Peyer's patch (tissue), 4 donors: ENCODE measurements at regions not wholly inside any gene's neighbourhood (a gene's known extent, or its start where the extent isn't known, plus 50 kb on each side); places are given as distances from the start of the nearest gene placed in this dataset.

ENCODE experiments used
- DNase-seq, 3 donors: peaks; one replicate each; pipeline ENCODE4 v3.0.0-alpha.2; 2017 to 2019
- H3K27ac ChIP-seq, 4 donors: fragments of 200-600 bp; sonication (generic); one replicate each; pipeline ENCODE4 v1.5.1; 2016 to 2019
- H3K27me3 ChIP-seq, 2 donors: fragments of 200-600 bp; sonication (generic); one replicate each; pipeline ENCODE4 v1.5.1; 2019
- H3K36me3 ChIP-seq, 3 donors: fragments of 200-600 bp; sonication (generic); one replicate each; pipeline ENCODE4 v1.5.1; 2016 to 2019
- H3K4me1 ChIP-seq, 4 donors: fragments of 200-600 bp; sonication (generic); one replicate each; pipeline ENCODE4 v1.5.1; 2016 to 2019
- H3K4me3 ChIP-seq, 4 donors: fragments of 200-600 bp; sonication (generic); 1 replicate in 3 of 4; 2 replicates in 1 of 4; pipeline ENCODE4 v1.5.1; 2016 to 2019; ENCODE audit warnings: mild to moderate bottlenecking in 1 of 4
- H3K9me3 ChIP-seq, 4 donors: fragments of 200-600 bp; sonication (generic); one replicate each; pipeline ENCODE4 v1.5.1; 2016 to 2019; ENCODE audit warnings: mild to moderate bottlenecking in 1 of 4
- POLR2A ChIP-seq, 2 donors: fragments of 450-650 bp; IDR thresholded peaks; one replicate each; pipeline ENCODE4 v1.5.1; 2017; ENCODE audit warnings: antibody characterized with exemption in 2 of 2, mild to moderate bottlenecking in 2 of 2, moderate library complexity in 2 of 2
- TF ChIP-seq, protein P1 (sequence below), 6 experiments: fragments of 450-650 bp in 4 of 6; fragments of 200-600 bp in 2 of 6; sonication (generic) in 1 of 6; IDR thresholded peaks; one replicate each; pipeline ENCODE4 v1.5.1; 2017 to 2019; ENCODE audit warnings: antibody characterized with exemption in 6 of 6, mild to moderate bottlenecking in 3 of 6, moderate library complexity in 1 of 6

DNA sequence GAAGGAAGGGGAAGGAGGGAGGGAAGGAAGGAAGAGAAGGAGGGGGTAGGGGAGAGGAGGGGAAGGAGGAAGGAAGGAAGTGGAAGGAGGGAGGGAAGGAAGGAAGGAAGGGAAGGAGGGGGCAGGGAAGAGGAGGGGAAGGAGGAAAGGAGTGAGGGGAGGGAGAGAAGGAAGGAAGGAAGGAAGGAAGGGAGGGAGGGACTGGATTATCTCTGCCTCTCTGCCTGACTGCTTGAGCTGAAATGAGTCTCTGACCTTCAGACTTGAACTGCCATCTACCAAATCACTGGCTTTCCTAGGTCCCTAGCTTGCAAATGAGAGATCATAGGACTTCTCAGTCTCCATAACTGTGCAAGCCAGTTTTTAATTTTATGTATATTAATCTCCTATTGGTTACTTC, 436.8 kb downstream of the PREX1 start:
- Histone ChIP-seq H3K36me3 (no peaks in the 10 kb centered on the region), H3K27ac (no peak overlapping the region), H3K27me3 (no peaks in the 10 kb centered on the region), H3K4me1 (no peaks in the 10 kb centered on the region), H3K9me3 (peaks cover 0 to 8% (median 0%) of the 10 kb centered on the region in 4 donors), H3K4me3 (no peak overlapping the region)
- TF ChIP-seq, protein P1, sequence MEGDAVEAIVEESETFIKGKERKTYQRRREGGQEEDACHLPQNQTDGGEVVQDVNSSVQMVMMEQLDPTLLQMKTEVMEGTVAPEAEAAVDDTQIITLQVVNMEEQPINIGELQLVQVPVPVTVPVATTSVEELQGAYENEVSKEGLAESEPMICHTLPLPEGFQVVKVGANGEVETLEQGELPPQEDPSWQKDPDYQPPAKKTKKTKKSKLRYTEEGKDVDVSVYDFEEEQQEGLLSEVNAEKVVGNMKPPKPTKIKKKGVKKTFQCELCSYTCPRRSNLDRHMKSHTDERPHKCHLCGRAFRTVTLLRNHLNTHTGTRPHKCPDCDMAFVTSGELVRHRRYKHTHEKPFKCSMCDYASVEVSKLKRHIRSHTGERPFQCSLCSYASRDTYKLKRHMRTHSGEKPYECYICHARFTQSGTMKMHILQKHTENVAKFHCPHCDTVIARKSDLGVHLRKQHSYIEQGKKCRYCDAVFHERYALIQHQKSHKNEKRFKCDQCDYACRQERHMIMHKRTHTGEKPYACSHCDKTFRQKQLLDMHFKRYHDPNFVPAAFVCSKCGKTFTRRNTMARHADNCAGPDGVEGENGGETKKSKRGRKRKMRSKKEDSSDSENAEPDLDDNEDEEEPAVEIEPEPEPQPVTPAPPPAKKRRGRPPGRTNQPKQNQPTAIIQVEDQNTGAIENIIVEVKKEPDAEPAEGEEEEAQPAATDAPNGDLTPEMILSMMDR (IDR thresholded peaks at IDR 0.05): no peak
- TF ChIP-seq POLR2A (IDR thresholded peaks at IDR 0.05): no peak
- no peak for DNase-seq

- Histone ChIP-seq H3K4me1 (no peaks in the 10 kb centered on the region), H3K27ac (no peak overlapping the region), H3K4me3 (no peak overlapping the region), H3K9me3 (peaks cover 0 to 7% (median 0%) of the 10 kb centered on the region in 4 donors), H3K27me3 (no peaks in the 10 kb centered on the region), H3K36me3 (no peaks in the 10 kb centered on the region)
- TF ChIP-seq, protein P1 (IDR thresholded peaks at IDR 0.05): no peak
- TF ChIP-seq POLR2A (IDR thresholded peaks at IDR 0.05): no peak
- no peak for DNase-seq
These were observed 440.1 kb downstream of the PREX1 start for GRCh38 chr20:48387675-48388074.

- Histone ChIP-seq H3K27me3 (no peaks in the 10 kb centered on the region), H3K9me3 (no peaks in the 10 kb centered on the region), H3K27ac (no peak overlapping the region), H3K4me3 (no peak overlapping the region), H3K36me3 (no peaks in the 10 kb centered on the region), H3K4me1 (no peaks in the 10 kb centered on the region)
- DNase-seq: no peak
- TF ChIP-seq, protein P1 (IDR thresholded peaks at IDR 0.05): no peak
- TF ChIP-seq POLR2A (IDR thresholded peaks at IDR 0.05): no peak
These were observed 442.3 kb downstream of the PREX1 start for GRCh38 chr20:48385527-48385926.

DNA sequence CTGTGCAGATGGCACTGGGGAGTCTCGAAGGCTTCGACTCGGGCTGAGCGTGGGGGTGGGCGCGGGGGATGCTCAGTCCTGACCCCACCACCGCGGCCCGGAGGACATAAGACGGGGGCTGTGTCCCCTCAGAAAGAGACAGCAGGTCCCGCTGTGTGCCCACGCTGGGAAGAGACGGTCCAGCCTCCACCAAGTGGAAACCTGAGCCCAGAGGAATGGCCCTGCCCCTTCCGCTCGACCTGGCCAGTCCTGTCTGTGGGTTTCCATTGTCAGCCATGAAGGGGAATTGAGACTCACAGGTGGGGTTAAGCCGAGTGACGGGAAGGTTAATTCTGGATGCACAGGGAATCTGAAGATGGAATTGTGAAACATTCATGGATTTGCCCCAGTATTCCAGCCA, 442.7 kb downstream of the PREX1 start:
- Histone ChIP-seq H3K27ac (no peak overlapping the region), H3K36me3 (no peaks in the 10 kb centered on the region), H3K4me3 (no peak overlapping the region), H3K4me1 (no peaks in the 10 kb centered on the region), H3K27me3 (no peaks in the 10 kb centered on the region), H3K9me3 (no peaks in the 10 kb centered on the region)
- no peak for DNase-seq
- TF ChIP-seq, protein P1 (IDR thresholded peaks at IDR 0.05): no peak
- TF ChIP-seq POLR2A (IDR thresholded peaks at IDR 0.05): no peak

GRCh38 chr20:48384147-48384818, 443.5 kb downstream of the PREX1 start:
- Histone ChIP-seq H3K4me3 (no peak overlapping the region), H3K9me3 (no peaks in the 10 kb centered on the region), H3K27ac (no peak overlapping the region), H3K4me1 (no peaks in the 10 kb centered on the region), H3K36me3 (no peaks in the 10 kb centered on the region), H3K27me3 (no peaks in the 10 kb centered on the region)
- TF ChIP-seq, protein P1 (IDR thresholded peaks at IDR 0.05): no peak
- TF ChIP-seq POLR2A (IDR thresholded peaks at IDR 0.05): no peak
- no peak for DNase-seq

GRCh38 chr20:48383252-48383651, 444.5 kb downstream of the PREX1 start:
- H3K36me3 ChIP-seq: no peaks in the 10 kb centered on the region
- no peaks in the 10 kb centered on the region for H3K27me3 ChIP-seq
- no peak for DNase-seq
- no peaks in the 10 kb centered on the region for H3K9me3 ChIP-seq
- TF ChIP-seq POLR2A (IDR thresholded peaks at IDR 0.05): no peak
- TF ChIP-seq, protein P1 (IDR thresholded peaks at IDR 0.05): no peak
- no peak overlapping the region for H3K27ac ChIP-seq
- H3K4me1 ChIP-seq: no peaks in the 10 kb centered on the region
- H3K4me3 ChIP-seq: no peak overlapping the region
